A172 (cell line): ENCODE measurements at regions not wholly inside any gene's neighbourhood (a gene's known extent, or its start where the extent isn't known, plus 50 kb on each side); places are given as distances from the start of the nearest gene placed in this dataset.

Experiments used
- DNase-seq: peaks from one replicate; pipeline ENCODE4 v3.0.0-alpha.2; 2015; ENCODE audit warnings: low spot score

- DNase-seq: no peak
These were observed 50.8 kb downstream of the RBM27 start for GRCh38 chr5:146254223-146254622.

- DNase-seq: no peak
These were observed 65.5 kb upstream of the POU4F3 start for GRCh38 chr5:146273109-146273508.

- peak; percentile 99 for DNase-seq
These were observed 55.3 kb upstream of the POU4F3 start for GRCh38 chr5:146283344-146283761.

- DNase-seq: peak; percentile 49
These were observed 54.6 kb upstream of the POU4F3 start for GRCh38 chr5:146284016-146284415.
